Right ventricle myocardium superior (tissue), 1 donor: ENCODE measurements at regions not wholly inside any gene's neighbourhood (a gene's known extent, or its start where the extent isn't known, plus 50 kb on each side); places are given as distances from the start of the nearest gene placed in this dataset.

Source experiments
- ATAC-seq: fragments of 200-7000 bp; cut with Tn5 transposase; one replicate; pipeline ENCODE4 v1.9.1; 2020; ENCODE audit warnings: mild to moderate bottlenecking; ENCODE audit not compliant: poor library complexity
- DNase-seq: peaks from one replicate; pipeline ENCODE4 v3.0.0-alpha.2; 2020
- intact Hi-C: fragments of 100-400 bp; cut with DNase I; formaldehyde crosslinking; loops from one replicate; pipeline ENCODE4 v1.11.2; 2022
- donor health status: DM: no; HTN: yes; CAD: no; lungs with severe emphysema.

GRCh38 chr21:29486306-29486807, 187.6 kb downstream of the BACH1 start:
- DNase-seq (no peak), ATAC-seq (no peak)
- intact Hi-C loops, result no loop called here
